H1 (cell line): ENCODE measurements at regions not wholly inside any gene's neighbourhood (a gene's known extent, or its start where the extent isn't known, plus 50 kb on each side); places are given as distances from the start of the nearest gene placed in this dataset.

Source experiments
- ASH2L ChIP-seq: fragments of 200-600, 300-600 bp; sonication (generic); IDR thresholded peaks from one replicate; pipeline ENCODE4 v1.7.1; 2017; ENCODE audit warnings: low read length
- BACH1 ChIP-seq: IDR thresholded peaks from 2 replicates; pipeline ENCODE4 v1.6.1; 2012; ENCODE audit warnings: low read length, improper control_type of control experiment
- CHD1 ChIP-seq: IDR thresholded peaks from 2 replicates; pipeline ENCODE4 v1.6.1; 2012; ENCODE audit warnings: low read depth, low read length, improper control_type of control experiment
- EGR1 ChIP-seq: IDR thresholded peaks from 2 replicates; pipeline ENCODE4 v1.6.1; 2011; ENCODE audit warnings: low read depth, low read length, borderline replicate concordance
- JUN ChIP-seq: IDR thresholded peaks from 2 replicates; pipeline ENCODE4 v1.6.1; 2011; ENCODE audit warnings: low read depth, mild to moderate bottlenecking, improper control_type of control experiment, low read length
- KDM1A ChIP-seq: fragments of 200-600, 300-600 bp; sonication (generic); IDR thresholded peaks from 2 replicates; pipeline ENCODE4 v1.7.1; 2016; ENCODE audit warnings: mild to moderate bottlenecking, low read length, borderline replicate concordance
- KDM4A ChIP-seq: IDR thresholded peaks from one replicate; pipeline ENCODE4 v1.7.1; 2012; ENCODE audit warnings: low read depth, mild to moderate bottlenecking, moderate library complexity, low read length, inconsistent platforms; ENCODE audit not compliant: severe bottlenecking
- SP4 ChIP-seq: IDR thresholded peaks from 2 replicates; pipeline ENCODE4 v1.6.1; 2012; ENCODE audit warnings: low read length, inconsistent platforms

DNA sequence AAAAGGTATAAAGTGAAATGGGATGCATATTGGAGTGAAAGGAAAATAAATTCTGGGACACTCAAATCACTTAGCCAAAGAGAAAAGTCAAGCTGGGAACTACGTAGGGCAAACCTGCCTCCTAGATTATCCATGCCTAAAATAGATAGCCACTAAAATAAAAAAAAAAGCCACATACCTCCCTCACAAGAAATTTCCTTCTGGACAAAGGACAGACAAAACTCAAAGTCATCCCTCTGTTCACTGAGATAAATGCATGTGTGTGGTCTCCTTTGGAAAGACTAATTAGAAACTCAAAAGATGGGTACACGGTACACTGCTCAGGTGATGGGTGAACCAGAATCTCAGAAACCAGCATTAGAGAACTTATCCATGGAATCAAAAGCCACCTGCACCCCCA lies 65.2 kb upstream of the MME start (continued):
- TF ChIP-seq JUN (no peak), KDM4A (no peak), SP4 (no peak), CHD1 (no peak), BACH1 (no peak), KDM1A (no peak), EGR1 (no peak), ASH2L (no peak)
